ENCODE measurements at regions not wholly inside any gene's neighbourhood (a gene's known extent, or its start where the extent isn't known, plus 50 kb on each side); places are given as distances from the start of the nearest gene placed in this dataset.
A peak's percentile ranks its signal among the peaks of the same experiment; 100 is the strongest.

- intact Hi-C loops (cut with DNase I; ENCODE audit: low total_unique reads) = no loop called here
- Histone ChIP-seq H3K27ac (no peak overlapping the region), H3K9me3 (no peaks in the 10 kb centered on the region), H3K4me1 (no peaks in the 10 kb centered on the region), H3K36me3 (no peaks in the 10 kb centered on the region), H3K27me3 (no peaks in the 10 kb centered on the region), H3K4me3 (no peak overlapping the region)
- no peak for TF ChIP-seq CTCF (IDR thresholded peaks at IDR 0.05)
- TF ChIP-seq POLR2A (IDR thresholded peaks at IDR 0.05) = no peak
- no peak for DNase-seq
Observed at GRCh38 chr3:23111286-23111685, 91.8 kb upstream of the UBE2E2 start.

GRCh38 chr3:23111797-23112196 lies 91.3 kb upstream of the UBE2E2 start:
- H3K4me1 ChIP-seq = no peaks in the 10 kb centered on the region
- H3K9me3 ChIP-seq = no peaks in the 10 kb centered on the region
- H3K4me3 ChIP-seq = no peak overlapping the region
- no peak for DNase-seq
- H3K27ac ChIP-seq = no peak overlapping the region
- H3K27me3 ChIP-seq = no peaks in the 10 kb centered on the region
- no peaks in the 10 kb centered on the region for H3K36me3 ChIP-seq
- intact Hi-C loops (cut with DNase I; ENCODE audit: low total_unique reads) = no loop called here
- TF ChIP-seq CTCF (IDR thresholded peaks at IDR 0.05) (no peak), POLR2A (IDR thresholded peaks at IDR 0.05) (no peak)

GRCh38 chr3:23112491-23112890 lies 90.6 kb upstream of the UBE2E2 start:
- H3K9me3 ChIP-seq = no peaks in the 10 kb centered on the region
- H3K27me3 ChIP-seq = no peaks in the 10 kb centered on the region
- TF ChIP-seq POLR2A (IDR thresholded peaks at IDR 0.05) (no peak), CTCF (IDR thresholded peaks at IDR 0.05) (no peak)
- DNase-seq = no peak
- intact Hi-C loops (cut with DNase I; ENCODE audit: low total_unique reads) = no loop called here
- no peak overlapping the region for H3K27ac ChIP-seq
- H3K36me3 ChIP-seq = no peaks in the 10 kb centered on the region
- H3K4me1 ChIP-seq = no peaks in the 10 kb centered on the region
- no peak overlapping the region for H3K4me3 ChIP-seq

GRCh38 chr3:23113455-23114171 lies 89.5 kb upstream of the UBE2E2 start:
- H3K4me3 ChIP-seq = no peak overlapping the region
- H3K27me3 ChIP-seq = no peaks in the 10 kb centered on the region
- no peaks in the 10 kb centered on the region for H3K9me3 ChIP-seq
- peak in 1 of 2 donors; percentile 26 for DNase-seq
- H3K4me1 ChIP-seq = no peaks in the 10 kb centered on the region
- peak overlapping the region in 1 of 2 donors; percentile 1 for H3K27ac ChIP-seq
- intact Hi-C loops (cut with DNase I; ENCODE audit: low total_unique reads) = no loop called here
- no peaks in the 10 kb centered on the region for H3K36me3 ChIP-seq
- TF ChIP-seq CTCF (IDR thresholded peaks at IDR 0.05) (no peak), POLR2A (IDR thresholded peaks at IDR 0.05) (no peak)

- DNase-seq = no peak
- Histone ChIP-seq H3K4me1 (no peaks in the 10 kb centered on the region), H3K27ac (no peak overlapping the region), H3K36me3 (no peaks in the 10 kb centered on the region), H3K27me3 (no peaks in the 10 kb centered on the region), H3K9me3 (no peaks in the 10 kb centered on the region), H3K4me3 (no peak overlapping the region)
- TF ChIP-seq CTCF (IDR thresholded peaks at IDR 0.05) = no peak
- no peak for TF ChIP-seq POLR2A (IDR thresholded peaks at IDR 0.05)
- intact Hi-C loops (cut with DNase I; ENCODE audit: low total_unique reads) = no loop called here
Observed at GRCh38 chr3:23114432-23114831, 88.7 kb upstream of the UBE2E2 start.
